ENCODE measurements at regions not wholly inside any gene's neighbourhood (a gene's known extent, or its start where the extent isn't known, plus 50 kb on each side); places are given as distances from the start of the nearest gene placed in this dataset.
"Not testable (repeated sequence)": the region's sequence is repeated elsewhere in the genome, so short reads cannot be mapped to it uniquely, and the experiment has no call there.

GRCh38 chr4:131427000-131427399 lies 1722.1 kb upstream of the PCDH10 start:
- no peaks in the 10 kb centered on the region for H3K27me3 Mint-ChIP-seq
- no peak overlapping the region for H3K4me3 Mint-ChIP-seq
- peaks cover 9% of the 10 kb centered on the region for H3K9me3 Mint-ChIP-seq
- no peaks in the 10 kb centered on the region for H3K36me3 Mint-ChIP-seq
- H3K4me1 Mint-ChIP-seq, result peaks cover 1% of the 10 kb centered on the region
- no peak overlapping the region for H3K27ac Mint-ChIP-seq
- DNase-seq, result no peak

GRCh38 chr4:131430302-131430701 lies 1718.8 kb upstream of the PCDH10 start:
- Mint-ChIP-seq H3K9me3 (peaks cover 9% of the 10 kb centered on the region), H3K4me3 (no peak overlapping the region), H3K27me3 (no peaks in the 10 kb centered on the region), H3K27ac (no peak overlapping the region), H3K36me3 (no peaks in the 10 kb centered on the region), H3K4me1 (peaks cover 1% of the 10 kb centered on the region)
- DNase-seq, result no peak

GRCh38 chr4:131441004-131441688 lies 1707.9 kb upstream of the PCDH10 start:
- Mint-ChIP-seq H3K27ac (no peak overlapping the region), H3K4me3 (no peak overlapping the region), H3K4me1 (no peaks in the 10 kb centered on the region), H3K36me3 (no peaks in the 10 kb centered on the region), H3K27me3 (no peaks in the 10 kb centered on the region), H3K9me3 (peaks cover 9% of the 10 kb centered on the region)
- DNase-seq, result no peak

- no peak overlapping the region for H3K4me3 Mint-ChIP-seq
- H3K27me3 Mint-ChIP-seq, result no peaks in the 10 kb centered on the region
- peaks cover 1% of the 10 kb centered on the region for H3K9me3 Mint-ChIP-seq
- H3K27ac Mint-ChIP-seq, result no peak overlapping the region
- H3K36me3 Mint-ChIP-seq, result no peaks in the 10 kb centered on the region
- no peaks in the 10 kb centered on the region for H3K4me1 Mint-ChIP-seq
- no peak for DNase-seq
Observed at GRCh38 chr4:131447883-131448282, 1701.2 kb upstream of the PCDH10 start.

GRCh38 chr4:131450572-131451209 lies 1698.4 kb upstream of the PCDH10 start:
- DNase-seq, result no peak
- no peaks in the 10 kb centered on the region for H3K27me3 Mint-ChIP-seq
- H3K9me3 Mint-ChIP-seq, result peaks cover 7% of the 10 kb centered on the region
- no peaks in the 10 kb centered on the region for H3K36me3 Mint-ChIP-seq
- no peak overlapping the region for H3K4me3 Mint-ChIP-seq
- H3K27ac Mint-ChIP-seq, result no peak overlapping the region
- no peaks in the 10 kb centered on the region for H3K4me1 Mint-ChIP-seq

- Mint-ChIP-seq H3K4me3 (no peak overlapping the region), H3K27ac (no peak overlapping the region), H3K27me3 (no peaks in the 10 kb centered on the region), H3K36me3 (no peaks in the 10 kb centered on the region), H3K4me1 (no peaks in the 10 kb centered on the region), H3K9me3 (peaks cover 8% of the 10 kb centered on the region)
- DNase-seq, result no peak
Observed at GRCh38 chr4:131459430-131460101, 1689.5 kb upstream of the PCDH10 start.

GRCh38 chr4:131470360-131470759 lies 1678.7 kb upstream of the PCDH10 start:
- H3K9me3 Mint-ChIP-seq, result peaks cover 2% of the 10 kb centered on the region
- no peaks in the 10 kb centered on the region for H3K27me3 Mint-ChIP-seq
- H3K27ac Mint-ChIP-seq, result no peak overlapping the region
- no peaks in the 10 kb centered on the region for H3K36me3 Mint-ChIP-seq
- H3K4me1 Mint-ChIP-seq, result no peaks in the 10 kb centered on the region
- no peak for DNase-seq
- H3K4me3 Mint-ChIP-seq, result no peak overlapping the region

GRCh38 chr4:131488772-131489171 lies 1660.3 kb upstream of the PCDH10 start:
- no peak for DNase-seq
- no peaks in the 10 kb centered on the region for H3K27me3 Mint-ChIP-seq

GRCh38 chr4:131496211-131496610 lies 1652.9 kb upstream of the PCDH10 start:
- not testable (repeated sequence) for H3K27ac Mint-ChIP-seq, H3K27me3 Mint-ChIP-seq, H3K9me3 Mint-ChIP-seq, H3K36me3 Mint-ChIP-seq, H3K4me3 Mint-ChIP-seq, H3K4me1 Mint-ChIP-seq, DNase-seq

More at GRCh38 chr4:131488772-131489171, 1660.3 kb upstream of the PCDH10 start:
- H3K4me3 Mint-ChIP-seq, result no peak overlapping the region
- no peaks in the 10 kb centered on the region for H3K4me1 Mint-ChIP-seq
- peaks cover 7% of the 10 kb centered on the region for H3K9me3 Mint-ChIP-seq
- H3K36me3 Mint-ChIP-seq, result no peaks in the 10 kb centered on the region
- H3K27ac Mint-ChIP-seq, result no peak overlapping the region

GRCh38 chr4:131499141-131499873 lies 1649.8 kb upstream of the PCDH10 start:
- no peaks in the 10 kb centered on the region for H3K36me3 Mint-ChIP-seq
- H3K27ac Mint-ChIP-seq, result no peak overlapping the region
- no peaks in the 10 kb centered on the region for H3K27me3 Mint-ChIP-seq
- H3K4me1 Mint-ChIP-seq, result no peaks in the 10 kb centered on the region
- DNase-seq, result no peak
- no peak overlapping the region for H3K4me3 Mint-ChIP-seq
- H3K9me3 Mint-ChIP-seq, result peaks cover 5% of the 10 kb centered on the region

- H3K36me3 Mint-ChIP-seq, result no peaks in the 10 kb centered on the region
- H3K9me3 Mint-ChIP-seq, result peaks cover 2% of the 10 kb centered on the region
- H3K4me3 Mint-ChIP-seq, result no peak overlapping the region
- no peak overlapping the region for H3K27ac Mint-ChIP-seq
- H3K27me3 Mint-ChIP-seq, result no peaks in the 10 kb centered on the region
- no peak for DNase-seq
- H3K4me1 Mint-ChIP-seq, result no peaks in the 10 kb centered on the region
Observed at GRCh38 chr4:131509521-131509920, 1639.6 kb upstream of the PCDH10 start.

GRCh38 chr4:131526686-131527085 lies 1622.4 kb upstream of the PCDH10 start:
- H3K36me3 Mint-ChIP-seq, result no peaks in the 10 kb centered on the region
- no peaks in the 10 kb centered on the region for H3K9me3 Mint-ChIP-seq
- no peak for DNase-seq
- no peaks in the 10 kb centered on the region for H3K27me3 Mint-ChIP-seq
- H3K27ac Mint-ChIP-seq, result no peak overlapping the region
- no peak overlapping the region for H3K4me3 Mint-ChIP-seq
- H3K4me1 Mint-ChIP-seq, result no peaks in the 10 kb centered on the region

- no peaks in the 10 kb centered on the region for H3K36me3 Mint-ChIP-seq
- no peak overlapping the region for H3K27ac Mint-ChIP-seq
- no peaks in the 10 kb centered on the region for H3K9me3 Mint-ChIP-seq
- H3K27me3 Mint-ChIP-seq, result no peaks in the 10 kb centered on the region
- DNase-seq, result no peak
- no peak overlapping the region for H3K4me3 Mint-ChIP-seq
- no peaks in the 10 kb centered on the region for H3K4me1 Mint-ChIP-seq
Observed at GRCh38 chr4:131531087-131531486, 1618.0 kb upstream of the PCDH10 start.

- Mint-ChIP-seq H3K4me1 (no peaks in the 10 kb centered on the region), H3K4me3 (no peak overlapping the region), H3K36me3 (no peaks in the 10 kb centered on the region), H3K27me3 (no peaks in the 10 kb centered on the region), H3K9me3 (no peaks in the 10 kb centered on the region), H3K27ac (no peak overlapping the region)
- no peak for DNase-seq
Observed at GRCh38 chr4:131534944-131535645, 1614.0 kb upstream of the PCDH10 start.

GRCh38 chr4:131540256-131540655 lies 1608.8 kb upstream of the PCDH10 start:
- H3K27me3 Mint-ChIP-seq, result no peaks in the 10 kb centered on the region
- no peak for DNase-seq
- no peak overlapping the region for H3K4me3 Mint-ChIP-seq
- H3K4me1 Mint-ChIP-seq, result no peaks in the 10 kb centered on the region
- no peaks in the 10 kb centered on the region for H3K36me3 Mint-ChIP-seq
- no peaks in the 10 kb centered on the region for H3K9me3 Mint-ChIP-seq
- H3K27ac Mint-ChIP-seq, result no peak overlapping the region
